PC-3 (cell line): ENCODE measurements at regions not wholly inside any gene's neighbourhood (a gene's known extent, or its start where the extent isn't known, plus 50 kb on each side); places are given as distances from the start of the nearest gene placed in this dataset.
A peak's percentile ranks its signal among the peaks of the same experiment; 100 is the strongest.

Experiments
- ATAC-seq: fragments of 200-7000 bp; cut with Tn5 transposase; 2 replicates; pipeline ENCODE4 v1.9.1; 2020; ENCODE audit warnings: mild to moderate bottlenecking, moderate library complexity
- BruUV-seq: library from RNA; stranded (reverse); fragments of 400-500 nt; replicated peaks from 2 replicates; lab custom pipeline; 2021; lab: Mats Ljungman, UMichigan
- CTCF ChIA-PET: fragments of 300-600 bp; sonication (Branson Sonifier 250); formaldehyde crosslinking; loops from one replicate; lab custom pipeline; 2022; ENCODE audit warnings: antibody characterized with exemption; lab: Charles Lee
- POLR2A ChIA-PET: fragments of 300-600 bp; sonication (Branson Sonifier 250); formaldehyde crosslinking; loops from one replicate; lab custom pipeline; 2022; ENCODE audit warnings: antibody characterized with exemption; ENCODE audit not compliant: unreplicated experiment; lab: Charles Lee
- DNase-seq: peaks from one replicate; pipeline ENCODE4 v3.0.0-alpha.2; 2015
- H2AFZ ChIP-seq: fragments of 300-600 bp; sonication (generic); 2 replicates; pipeline ENCODE4 v1.6.0; 2016; ENCODE audit warnings: antibody characterized with exemption, low read length
- H3F3A ChIP-seq: fragments of 300-600 bp; sonication (generic); one replicate; pipeline ENCODE4 v1.6.0; 2017; ENCODE audit warnings: antibody characterized with exemption, low read length, control low read depth, mild to moderate bottlenecking; ENCODE audit not compliant: unreplicated experiment
- H3K27ac ChIP-seq: fragments of 300-600 bp; sonication (generic); 2 replicates; pipeline ENCODE4 v1.5.1; 2016; ENCODE audit warnings: mild to moderate bottlenecking, low read length
- H3K27me3 ChIP-seq: fragments of 300-600 bp; sonication (generic); 2 replicates; pipeline ENCODE4 v1.6.1; 2016; ENCODE audit warnings: low read length, mixed read lengths
- H3K36me3 ChIP-seq: fragments of 300-600 bp; sonication (generic); 2 replicates; pipeline ENCODE4 v1.6.1; 2016; ENCODE audit warnings: low read depth, mixed run types, low read length, mixed read lengths
- H3K4me1 ChIP-seq: fragments of 300-600 bp; sonication (generic); 2 replicates; pipeline ENCODE4 v1.5.1; 2016; ENCODE audit warnings: low read length; ENCODE audit not compliant: insufficient read depth
- H3K4me2 ChIP-seq: fragments of 300-600 bp; sonication (generic); 2 replicates; pipeline ENCODE4 v1.6.0; 2016; ENCODE audit warnings: low read length
- H3K4me3 ChIP-seq: fragments of 300-600 bp; sonication (generic); 2 replicates; pipeline ENCODE4 v1.5.1; 2016; ENCODE audit warnings: mild to moderate bottlenecking, low read length, mixed read lengths
- H3K79me2 ChIP-seq: fragments of 300-600 bp; sonication (generic); 2 replicates; pipeline ENCODE4 v1.6.1; 2017; ENCODE audit warnings: low read length, mixed read lengths
- H3K9ac ChIP-seq: fragments of 300-600 bp; sonication (generic); 2 replicates; pipeline ENCODE4 v1.6.0; 2016; ENCODE audit warnings: mild to moderate bottlenecking, low read length
- H3K9me2 ChIP-seq: fragments of 300-600 bp; sonication (generic); replicated peaks from 2 replicates; pipeline ENCODE4 v1.6.1; 2016; ENCODE audit warnings: mixed run types, low read length, mixed read lengths
- H3K9me3 ChIP-seq: fragments of 300-600 bp; sonication (generic); 2 replicates; pipeline ENCODE4 v1.6.1; 2016; ENCODE audit warnings: low read length, mixed read lengths
- H4K20me1 ChIP-seq: fragments of 300-600 bp; sonication (generic); 2 replicates; pipeline ENCODE4 v1.6.1; 2016; ENCODE audit warnings: low read length, mixed read lengths
- CTCF ChIP-seq: fragments of 300-600 bp; sonication (generic); conservative IDR thresholded peaks from 2 replicates; pipeline ENCODE4 v1.5.1; 2017; ENCODE audit warnings: antibody characterized with exemption, low read depth, mild to moderate bottlenecking, low read length
- EZH2 ChIP-seq: fragments of 300-600 bp; sonication (generic); IDR thresholded peaks from one replicate; pipeline ENCODE4 v1.6.1; 2017; ENCODE audit warnings: antibody characterized with exemption, mild to moderate bottlenecking, low read length; ENCODE audit not compliant: unreplicated experiment
- EZH2phosphoT487 ChIP-seq: fragments of 300-600 bp; sonication (generic); IDR thresholded peaks from 2 replicates; pipeline ENCODE4 v1.6.1; 2018; ENCODE audit warnings: mild to moderate bottlenecking, antibody characterized with exemption, low read length, borderline replicate concordance
- intact Hi-C: fragments of 100-400 bp; cut with micrococcal nuclease; formaldehyde crosslinking; loops from 2 replicates; pipeline ENCODE4 v1.9.0; 2023

- H3F3A ChIP-seq, result no peaks in the 10 kb centered on the region
- peak; percentile 74 for DNase-seq
- H2AFZ ChIP-seq, result 0 out of 2 replicates have a peak overlapping the region, but pooled peaks have one; percentile 53
- no peaks in the 10 kb centered on the region for H4K20me1 ChIP-seq
- TF ChIP-seq CTCF, result no peak
- TF ChIP-seq EZH2, result no peak
- TF ChIP-seq EZH2phosphoT487, result no peak
- no TSS peak for BruUV-seq
- ChIA-PET POLR2A (no interaction called here), CTCF (no interaction called here)
- ATAC-seq, result peak; percentile 87
- no peak overlapping the region for H3K4me3 ChIP-seq
- no peaks in the 10 kb centered on the region for H3K27me3 ChIP-seq
- peak overlapping the region; percentile 42 for H3K27ac ChIP-seq
- no peaks in the 10 kb centered on the region for H3K36me3 ChIP-seq
- H3K9me3 ChIP-seq, result no peaks in the 10 kb centered on the region
- H3K9me2 ChIP-seq, result no peaks in the 10 kb centered on the region
- intact Hi-C loops, result no loop called here
- H3K4me1 ChIP-seq, result peaks cover 14% of the 10 kb centered on the region
- H3K9ac ChIP-seq, result no peak overlapping the region
- H3K4me2 ChIP-seq, result peak overlapping the region; percentile 38
- no peaks in the 10 kb centered on the region for H3K79me2 ChIP-seq
Measured at GRCh38 chr4:169335331-169335730, 64.6 kb upstream of the SH3RF1 start.

GRCh38 chr4:169334335-169334734 is 63.6 kb upstream of the SH3RF1 start:
- no peaks in the 10 kb centered on the region for H3F3A ChIP-seq
- no peak overlapping the region; the same call in 1 of the 2 replicates for H3K4me2 ChIP-seq
- peaks cover 14% of the 10 kb centered on the region for H3K4me1 ChIP-seq
- ChIA-PET POLR2A (no interaction called here), CTCF (no interaction called here)
- no peaks in the 10 kb centered on the region for H3K36me3 ChIP-seq
- intact Hi-C loops, result no loop called here
- no peaks in the 10 kb centered on the region for H3K9me3 ChIP-seq
- no peaks in the 10 kb centered on the region for H4K20me1 ChIP-seq
- TF ChIP-seq CTCF (no peak), EZH2phosphoT487 (no peak)
- no peak overlapping the region for H3K27ac ChIP-seq
- no peaks in the 10 kb centered on the region for H3K79me2 ChIP-seq
- no peak for ATAC-seq
- H2AFZ ChIP-seq, result no peak overlapping the region
- no peaks in the 10 kb centered on the region for H3K9me2 ChIP-seq
- no TSS peak for BruUV-seq
- DNase-seq, result no peak
- no peak overlapping the region for H3K4me3 ChIP-seq
- H3K9ac ChIP-seq, result no peak overlapping the region
- no peaks in the 10 kb centered on the region for H3K27me3 ChIP-seq

GRCh38 chr4:169333265-169333664 is 62.5 kb upstream of the SH3RF1 start:
- no peak overlapping the region for H2AFZ ChIP-seq
- H3K9me2 ChIP-seq, result no peaks in the 10 kb centered on the region
- no peaks in the 10 kb centered on the region for H4K20me1 ChIP-seq
- TF ChIP-seq CTCF (no peak), EZH2 (no peak), EZH2phosphoT487 (no peak)
- H3K27me3 ChIP-seq, result no peaks in the 10 kb centered on the region
- H3K9me3 ChIP-seq, result no peaks in the 10 kb centered on the region
- ChIA-PET CTCF (no interaction called here), POLR2A (no interaction called here)
- BruUV-seq, result no TSS peak
- ATAC-seq (no peak), DNase-seq (no peak)
- H3K4me3 ChIP-seq, result no peak overlapping the region
- no peak overlapping the region for H3K9ac ChIP-seq
- no peak overlapping the region for H3K27ac ChIP-seq
- intact Hi-C loops, result no loop called here
- no peak overlapping the region for H3K4me2 ChIP-seq
- peaks cover 14% of the 10 kb centered on the region for H3K4me1 ChIP-seq
- H3K36me3 ChIP-seq, result no peaks in the 10 kb centered on the region
- H3F3A ChIP-seq, result no peaks in the 10 kb centered on the region
- no peaks in the 10 kb centered on the region for H3K79me2 ChIP-seq
